ENCODE measurements at regions not wholly inside any gene's neighbourhood (a gene's known extent, or its start where the extent isn't known, plus 50 kb on each side); places are given as distances from the start of the nearest gene placed in this dataset.

GRCh38 chr7:96784597-96784996 is 75.0 kb upstream of the SEM1 start:
- DNase-seq (ENCODE audit: low read depth) = no peak
- TF ChIP-seq CTCF (conservative IDR thresholded peaks at IDR 0.05; ENCODE audit: control insufficient read depth, insufficient read depth, low read depth, low read length) = no peak
- no peak overlapping the region for H3K4me3 ChIP-seq (ENCODE audit: control insufficient read depth, low read depth, low read length)

GRCh38 chr7:96786261-96786997 is 76.8 kb upstream of the SEM1 start:
- H3K4me3 ChIP-seq (ENCODE audit: control insufficient read depth, low read depth, low read length) = no peak overlapping the region
- TF ChIP-seq CTCF (conservative IDR thresholded peaks at IDR 0.05; ENCODE audit: control insufficient read depth, insufficient read depth, low read depth, low read length) = no peak
- DNase-seq (ENCODE audit: low read depth) = no peak

GRCh38 chr7:96786998-96787395 is 77.4 kb upstream of the SEM1 start:
- TF ChIP-seq CTCF (conservative IDR thresholded peaks at IDR 0.05; ENCODE audit: control insufficient read depth, insufficient read depth, low read depth, low read length) = no peak
- no peak for DNase-seq (ENCODE audit: low read depth)

GRCh38 chr7:96789914-96790313 is 80.3 kb upstream of the SEM1 start:
- no peak overlapping the region for H3K4me3 ChIP-seq (ENCODE audit: control insufficient read depth, low read depth, low read length)
- TF ChIP-seq CTCF (conservative IDR thresholded peaks at IDR 0.05; ENCODE audit: control insufficient read depth, insufficient read depth, low read depth, low read length) = no peak
- DNase-seq (ENCODE audit: low read depth) = no peak

More at GRCh38 chr7:96786998-96787395, 77.4 kb upstream of the SEM1 start:
- no peak overlapping the region for H3K4me3 ChIP-seq (ENCODE audit: control insufficient read depth, low read depth, low read length)

- no peak for DNase-seq (ENCODE audit: low read depth)
- no peak overlapping the region for H3K4me3 ChIP-seq (ENCODE audit: control insufficient read depth, low read depth, low read length)
- no peak for TF ChIP-seq CTCF (conservative IDR thresholded peaks at IDR 0.05; ENCODE audit: control insufficient read depth, insufficient read depth, low read depth, low read length)
Measured at GRCh38 chr7:96792115-96792514, 82.5 kb upstream of the SEM1 start.

GRCh38 chr7:96794063-96794462 is 84.4 kb upstream of the SEM1 start:
- H3K4me3 ChIP-seq (ENCODE audit: control insufficient read depth, low read depth, low read length) = no peak overlapping the region
- no peak for DNase-seq (ENCODE audit: low read depth)
- no peak for TF ChIP-seq CTCF (conservative IDR thresholded peaks at IDR 0.05; ENCODE audit: control insufficient read depth, insufficient read depth, low read depth, low read length)
